Activated naive CD4-positive, alpha-beta T cell treated with anti-CD3 and anti-CD28 coated beads, Interleukin-2, amount 50 U/mL, for 72 hours (primary cell): ENCODE measurements at regions not wholly inside any gene's neighbourhood (a gene's known extent, or its start where the extent isn't known, plus 50 kb on each side); places are given as distances from the start of the nearest gene placed in this dataset.

Source experiments
- ATAC-seq, 2 donors: fragments of 150-1000 bp; cut with Tn5 transposase; 2 replicates each; pipeline ENCODE4 v1.10.0; 2021; ENCODE audit warnings: mild to moderate bottlenecking in 2 of 2, moderate library complexity in 2 of 2
- DNase-seq, 2 donors: peaks; one replicate each; pipeline ENCODE4 v3.0.0; 2021 to 2022; ENCODE audit warnings: low spot score in 2 of 2
- H3K27ac Mint-ChIP-seq, 2 donors: one replicate each; pipeline ENCODE4 v1.8.0; 2022; ENCODE audit warnings: mild to moderate bottlenecking in 2 of 2, mixed read lengths in 2 of 2
- H3K36me3 Mint-ChIP-seq, 2 donors: one replicate each; pipeline ENCODE4 v1.8.0; 2022; ENCODE audit warnings: mixed read lengths in 2 of 2
- H3K9me3 Mint-ChIP-seq, 2 donors: one replicate each; pipeline ENCODE4 v1.8.0; 2022; ENCODE audit warnings: mixed read lengths in 2 of 2

- Mint-ChIP-seq H3K27ac (no peak overlapping the region), H3K36me3 (peaks cover 5 to 6% of the 10 kb centered on the region in 2 donors), H3K9me3 (peaks cover 10 to 11% of the 10 kb centered on the region in 2 donors)
- ATAC-seq (no peak), DNase-seq (no peak)
Observed at GRCh38 chr16:86356804-86357203, 153.5 kb upstream of the FOXF1 start.

GRCh38 chr16:86357303-86357702, 153.0 kb upstream of the FOXF1 start:
- DNase-seq (no peak), ATAC-seq (no peak)
- H3K9me3 Mint-ChIP-seq = peaks cover 10 to 12% of the 10 kb centered on the region in 2 donors
- H3K36me3 Mint-ChIP-seq = peaks cover 5 to 6% of the 10 kb centered on the region in 2 donors
- no peak overlapping the region for H3K27ac Mint-ChIP-seq

- no peak for ATAC-seq
- Mint-ChIP-seq H3K36me3 (peaks cover 5 to 6% of the 10 kb centered on the region in 2 donors), H3K27ac (no peak overlapping the region), H3K9me3 (peaks cover 10 to 16% of the 10 kb centered on the region in 2 donors)
- no peak for DNase-seq
Observed at GRCh38 chr16:86357950-86358349, 152.4 kb upstream of the FOXF1 start.

GRCh38 chr16:86359571-86359970, 150.8 kb upstream of the FOXF1 start:
- no peak for ATAC-seq
- H3K27ac Mint-ChIP-seq = no peak overlapping the region
- peaks cover 10 to 16% of the 10 kb centered on the region in 2 donors for H3K9me3 Mint-ChIP-seq
- H3K36me3 Mint-ChIP-seq = peaks cover 5 to 6% of the 10 kb centered on the region in 2 donors
- DNase-seq = no peak

- H3K36me3 Mint-ChIP-seq = no peaks in the 10 kb centered on the region
- H3K27ac Mint-ChIP-seq = no peak overlapping the region
- peaks cover 0 to 4% of the 10 kb centered on the region in 2 donors for H3K9me3 Mint-ChIP-seq
- ATAC-seq (no peak), DNase-seq (no peak)
Observed at GRCh38 chr16:86362155-86362849, 148.0 kb upstream of the FOXF1 start.

GRCh38 chr16:86363057-86363490, 147.3 kb upstream of the FOXF1 start:
- H3K9me3 Mint-ChIP-seq = peaks cover 0 to 4% of the 10 kb centered on the region in 2 donors
- no peak for ATAC-seq

GRCh38 chr16:86363836-86364618, 146.3 kb upstream of the FOXF1 start:
- no peak for ATAC-seq

More at GRCh38 chr16:86363057-86363490, 147.3 kb upstream of the FOXF1 start:
- Mint-ChIP-seq H3K27ac (no peak overlapping the region), H3K36me3 (no peaks in the 10 kb centered on the region)
- DNase-seq = no peak

GRCh38 chr16:86364653-86365380, 145.5 kb upstream of the FOXF1 start:
- DNase-seq (no peak), ATAC-seq (no peak)
- Mint-ChIP-seq H3K9me3 (peaks cover 0 to 4% of the 10 kb centered on the region in 2 donors), H3K27ac (no peak overlapping the region), H3K36me3 (no peaks in the 10 kb centered on the region)

More at GRCh38 chr16:86363836-86364618, 146.3 kb upstream of the FOXF1 start:
- no peak overlapping the region for H3K27ac Mint-ChIP-seq
- H3K9me3 Mint-ChIP-seq = peaks cover 0 to 4% of the 10 kb centered on the region in 2 donors
- no peaks in the 10 kb centered on the region for H3K36me3 Mint-ChIP-seq
- no peak for DNase-seq

- no peak for ATAC-seq
- DNase-seq = no peak
- Mint-ChIP-seq H3K27ac (no peak overlapping the region), H3K9me3 (peaks cover 0 to 4% of the 10 kb centered on the region in 2 donors), H3K36me3 (no peaks in the 10 kb centered on the region)
Observed at GRCh38 chr16:86365513-86366273, 144.6 kb upstream of the FOXF1 start.

GRCh38 chr16:86366481-86366880, 143.8 kb upstream of the FOXF1 start:
- no peak for DNase-seq
- H3K27ac Mint-ChIP-seq = no peak overlapping the region
- ATAC-seq = no peak
- no peaks in the 10 kb centered on the region for H3K36me3 Mint-ChIP-seq
- peaks cover 0 to 4% of the 10 kb centered on the region in 2 donors for H3K9me3 Mint-ChIP-seq

GRCh38 chr16:86367291-86368072, 142.8 kb upstream of the FOXF1 start:
- no peak overlapping the region for H3K27ac Mint-ChIP-seq
- H3K9me3 Mint-ChIP-seq = peaks cover 0 to 1% of the 10 kb centered on the region in 2 donors
- H3K36me3 Mint-ChIP-seq = no peaks in the 10 kb centered on the region
- DNase-seq (no peak), ATAC-seq (no peak)

- DNase-seq = no peak
- Mint-ChIP-seq H3K27ac (no peak overlapping the region), H3K36me3 (no peaks in the 10 kb centered on the region), H3K9me3 (no peaks in the 10 kb centered on the region)
- ATAC-seq = no peak
Observed at GRCh38 chr16:86368261-86368660, 142.1 kb upstream of the FOXF1 start.

GRCh38 chr16:86370062-86370461, 140.3 kb upstream of the FOXF1 start:
- DNase-seq (no peak), ATAC-seq (no peak)
- H3K9me3 Mint-ChIP-seq = peaks cover 0 to 9% of the 10 kb centered on the region in 2 donors

GRCh38 chr16:86371083-86371803, 139.1 kb upstream of the FOXF1 start:
- ATAC-seq (no peak), DNase-seq (no peak)
- H3K36me3 Mint-ChIP-seq = no peaks in the 10 kb centered on the region
- H3K27ac Mint-ChIP-seq = peak overlapping the region in 1 of 2 donors; percentile 36
- H3K9me3 Mint-ChIP-seq = peaks cover 0 to 9% of the 10 kb centered on the region in 2 donors

More at GRCh38 chr16:86370062-86370461, 140.3 kb upstream of the FOXF1 start:
- Mint-ChIP-seq H3K36me3 (no peaks in the 10 kb centered on the region), H3K27ac (no peak overlapping the region)

- H3K36me3 Mint-ChIP-seq = no peaks in the 10 kb centered on the region
- DNase-seq (no peak), ATAC-seq (no peak)
- H3K9me3 Mint-ChIP-seq = peaks cover 0 to 9% of the 10 kb centered on the region in 2 donors
- H3K27ac Mint-ChIP-seq = no peak overlapping the region
Observed at GRCh38 chr16:86372193-86372592, 138.1 kb upstream of the FOXF1 start.
